ENCODE measurements at regions not wholly inside any gene's neighbourhood (a gene's known extent, or its start where the extent isn't known, plus 50 kb on each side); places are given as distances from the start of the nearest gene placed in this dataset.

DNA sequence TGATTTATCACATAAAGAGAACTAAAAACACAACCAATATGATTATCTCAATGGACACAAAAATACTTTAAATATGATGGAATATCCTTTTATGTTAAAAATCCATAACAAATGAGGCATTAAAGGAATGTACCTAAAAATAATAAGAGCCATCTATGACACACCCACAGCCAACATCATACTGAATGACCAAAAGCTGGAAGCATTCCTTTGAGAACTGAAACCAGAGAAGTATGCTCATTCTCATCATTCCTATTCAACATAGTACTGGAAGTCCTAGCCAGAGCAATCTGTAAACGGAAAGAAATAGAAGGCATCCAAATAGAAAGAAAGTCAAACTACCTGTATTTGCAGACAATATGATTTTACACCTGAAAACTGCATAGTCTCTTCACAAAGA lies 671.0 kb downstream of the SLITRK1 start:
- TF ChIP-seq POLR2AphosphoS5 (IDR thresholded peaks at IDR 0.05; ENCODE audit: borderline replicate concordance, low read depth, low read length): no peak
- TF ChIP-seq EZH2 (IDR thresholded peaks at IDR 0.05): no peak
- no peak for TF ChIP-seq FOXP2 (optimal IDR thresholded peaks at IDR 0.05; ENCODE audit: control extremely low read depth, extremely low read length, insufficient read depth)

All from SK-N-MC (cell line).